HepG2 (cell line): ENCODE measurements at regions not wholly inside any gene's neighbourhood (a gene's known extent, or its start where the extent isn't known, plus 50 kb on each side); places are given as distances from the start of the nearest gene placed in this dataset.

Source experiments
- ATAC-seq: fragments of 200-7000 bp; cut with Tn5 transposase; 3 replicates; pipeline ENCODE4 v1.9.1; 2020; ENCODE audit warnings: mild to moderate bottlenecking, moderate library complexity
- BruUV-seq: library from RNA; stranded (reverse); fragments of 400-500 nt; replicated peaks from 2 replicates; lab custom pipeline; 2021; lab: Mats Ljungman, UMichigan
- CTCF ChIA-PET: fragments of 300-600 bp; formaldehyde crosslinking; extraction: SDS; loops from one replicate; lab custom pipeline; 2021; ENCODE audit warnings: low total read pairs, inconsistent platforms, low intra/inter-chr PET ratio; lab: Yijun Ruan, JAX
- POLR2A ChIA-PET: fragments of 350-600 bp; sonication (Branson Sonifier 250); formaldehyde crosslinking; loops from one replicate; lab custom pipeline; 2020; ENCODE audit warnings: antibody characterized with exemption, inconsistent platforms; lab: Yijun Ruan, JAX
- DNase-seq: peaks from one replicate; pipeline ENCODE4 v3.0.0-alpha.2; 2015; ENCODE audit warnings: low spot score
- FAIRE-seq: peaks from 3 replicates; lab custom pipeline; 2011; peaks lifted over from hg19 to GRCh38; lab: Jason Lieb, UNC
- H2AFZ ChIP-seq: one replicate; pipeline ENCODE4 v1.6.1; 2011; ENCODE audit warnings: low read length, inconsistent platforms
- H3K27ac ChIP-seq: fragments of 300-600 bp; 3 replicates; pipeline ENCODE4 v1.8.0; 2011; ENCODE audit warnings: mixed run types, mild to moderate bottlenecking, mixed read lengths, low read length, inconsistent platforms; ENCODE audit not compliant: insufficient read depth; ENCODE audit errors: extremely low read length
- H3K27me3 ChIP-seq, 2 experiments: fragments of 200-600 bp in 1 of 2; 2 replicates in 1 of 2; 3 replicates in 1 of 2; pipeline versions ENCODE4 v1.6.0 to v1.8.0; 2011; ENCODE audit warnings: low read length in 2 of 2, mild to moderate bottlenecking in 2 of 2, moderate library complexity in 2 of 2, inconsistent platforms in 1 of 2; ENCODE audit not compliant: insufficient read depth in 2 of 2, control insufficient read depth in 1 of 2
- H3K36me3 ChIP-seq, 2 experiments: fragments of 200-600 bp in 1 of 2; replicated peaks in 1 of 2; 2 replicates in 1 of 2; 3 replicates in 1 of 2; pipeline versions ENCODE4 v1.5.1 to v1.8.0; 2011; ENCODE audit warnings: low read length in 2 of 2, inconsistent platforms in 1 of 2; ENCODE audit not compliant: insufficient read depth in 2 of 2, control insufficient read depth in 1 of 2
- H3K4me1 ChIP-seq: 2 replicates; pipeline ENCODE4 v1.5.1; 2012; ENCODE audit warnings: low read length, inconsistent platforms; ENCODE audit not compliant: insufficient read depth
- H3K4me2 ChIP-seq: 2 replicates; pipeline ENCODE4 v1.6.0; 2011; ENCODE audit warnings: low read depth, low read length, inconsistent platforms
- H3K4me3 ChIP-seq, 3 experiments: fragments of 200-600 bp in 1 of 3; sonication (generic), shearing (Covaris generic) in 1 of 3; replicated peaks in 1 of 3; 2 replicates each; pipeline ENCODE4 v1.5.1; 2011 to 2016; ENCODE audit warnings: low read length in 3 of 3, inconsistent platforms in 2 of 3, low read depth in 2 of 3, mild to moderate bottlenecking in 2 of 3, control low read depth in 1 of 3, mixed read lengths in 1 of 3; ENCODE audit not compliant: insufficient read depth in 1 of 3
- H3K79me2 ChIP-seq: one replicate; pipeline ENCODE4 v1.6.1; 2011; ENCODE audit warnings: low read length, inconsistent platforms; ENCODE audit not compliant: insufficient read depth
- H3K9ac ChIP-seq: 2 replicates; pipeline ENCODE4 v1.6.0; 2011; ENCODE audit warnings: mild to moderate bottlenecking, low read depth, low read length, inconsistent platforms; ENCODE audit not compliant: insufficient read depth
- H3K9me3 ChIP-seq: 2 replicates; pipeline ENCODE4 v1.5.1; 2012; ENCODE audit warnings: mild to moderate bottlenecking, low read length
- H4K20me1 ChIP-seq: 2 replicates; pipeline ENCODE4 v1.6.0; 2011; ENCODE audit warnings: inconsistent platforms, mild to moderate bottlenecking, low read length, moderate library complexity; ENCODE audit not compliant: insufficient read depth
- ATRX ChIP-seq: sonication (generic); formaldehyde crosslinking; IDR thresholded peaks from 2 replicates; pipeline ENCODE4 v1.4.0; 2020; ENCODE audit warnings: missing genetic modification reagents, borderline replicate concordance
- ESRRA ChIP-seq: sonication (generic); formaldehyde crosslinking; IDR thresholded peaks from 2 replicates; pipeline ENCODE4 v1.5.1; 2020; ENCODE audit warnings: mild to moderate bottlenecking, low read depth, missing genetic modification reagents
- HOXA5 ChIP-seq: sonication (generic); formaldehyde crosslinking; IDR thresholded peaks from 2 replicates; pipeline ENCODE4 v1.4.0; 2020; ENCODE audit warnings: missing genetic modification reagents
- ISL2 ChIP-seq: sonication (generic); formaldehyde crosslinking; IDR thresholded peaks from 2 replicates; pipeline ENCODE4 v1.5.0; 2020; ENCODE audit warnings: missing genetic modification reagents
- MEF2D ChIP-seq: sonication (generic); formaldehyde crosslinking; IDR thresholded peaks from 2 replicates; pipeline ENCODE4 v1.5.1; 2020; ENCODE audit warnings: mild to moderate bottlenecking, missing genetic modification reagents
- NFE2 ChIP-seq: sonication (generic); formaldehyde crosslinking; IDR thresholded peaks from 2 replicates; pipeline ENCODE4 v1.4.0; 2020; ENCODE audit warnings: missing genetic modification reagents
- POGZ ChIP-seq: sonication (generic); formaldehyde crosslinking; IDR thresholded peaks from 2 replicates; pipeline ENCODE4 v1.4.0; 2020; ENCODE audit warnings: mild to moderate bottlenecking, missing genetic modification reagents
- SMAD1 ChIP-seq: sonication (generic); formaldehyde crosslinking; IDR thresholded peaks from 2 replicates; pipeline ENCODE4 v1.4.0; 2020; ENCODE audit warnings: missing genetic modification reagents, low read depth, mild to moderate bottlenecking, borderline replicate concordance
- SP140L ChIP-seq: sonication (generic); formaldehyde crosslinking; IDR thresholded peaks from 2 replicates; pipeline ENCODE4 v1.4.0; 2020; ENCODE audit warnings: missing genetic modification reagents, borderline replicate concordance
- ZNF496 ChIP-seq: sonication (generic); formaldehyde crosslinking; IDR thresholded peaks from 2 replicates; pipeline ENCODE4 v1.8.1; 2023; ENCODE audit warnings: mild to moderate bottlenecking, moderate library complexity, missing genetic modification reagents; ENCODE audit not compliant: insufficient replicate concordance
- WGBS: methylation state at CpG from one replicate; pipeline ENCODE4 v1.1.6; 2017; ENCODE audit warnings: low lambda C conversion rate; 5-methylcytosine and 5-hydroxymethylcytosine counted together
- in situ Hi-C: cut with HindIII; loops from 2 replicates; pipeline ENCODE4 v1.10.0; 2017; ENCODE audit warnings: low pct_unique_long_range_greater_than_20kb; ENCODE audit not compliant: extremely low pct_ligation_motif_present
- intact Hi-C: fragments of 100-400 bp; cut with micrococcal nuclease; formaldehyde crosslinking; loops from one replicate; pipeline ENCODE4 v1.10.0; 2022; ENCODE audit not compliant: unreplicated experiment

DNA sequence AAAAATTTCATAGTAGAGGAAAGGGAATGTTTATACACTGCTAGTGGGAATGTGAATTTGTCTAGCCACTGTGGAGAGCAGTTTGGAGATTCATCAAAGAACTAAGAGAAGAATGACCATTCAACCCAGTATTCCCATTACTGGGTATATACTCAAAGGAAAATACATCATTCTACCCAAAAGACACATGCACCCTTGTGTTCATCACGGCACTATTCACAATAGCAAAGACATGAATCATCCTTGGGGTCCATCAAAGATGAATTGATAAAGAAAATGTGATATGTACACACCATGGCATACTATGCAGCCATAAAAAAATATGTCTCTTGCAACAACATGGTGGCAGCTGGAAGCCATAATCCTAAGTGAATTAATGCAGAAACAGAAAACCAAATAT lies 825.7 kb downstream of the TNS3 start:
- Histone ChIP-seq H3K27ac (no peak overlapping the region), H3K4me2 (no peak overlapping the region), H3K4me1 (no peaks in the 10 kb centered on the region), H3K79me2 (no peaks in the 10 kb centered on the region), H3K36me3 (no peaks in the 10 kb centered on the region), H3K27me3 (no peaks in the 10 kb centered on the region)
- CTCF ChIA-PET = no interaction called here
- no TSS peak for BruUV-seq
- ATAC-seq = no peak
- intact Hi-C loops = no loop called here
- POLR2A ChIA-PET = no interaction called here
- no peak for TF ChIP-seq POGZ
- TF ChIP-seq ATRX = no peak
- no peak for TF ChIP-seq HOXA5 (CRISPR knock-in tag)
- no peak for TF ChIP-seq ZNF496
- TF ChIP-seq MEF2D (CRISPR knock-in tag) = no peak
- TF ChIP-seq NFE2 (CRISPR knock-in tag) = no peak
- TF ChIP-seq ESRRA = no peak
- TF ChIP-seq SP140L (CRISPR knock-in tag) = no peak
- TF ChIP-seq, all 625 proteins: peak for 0
- H3K9me3 ChIP-seq = no peaks in the 10 kb centered on the region
- H3K9ac ChIP-seq = no peak overlapping the region
- FAIRE-seq (no peak), DNase-seq (no peak)
- H4K20me1 ChIP-seq = no peaks in the 10 kb centered on the region
- no peak overlapping the region for H3K4me3 ChIP-seq
- H2AFZ ChIP-seq = no peak overlapping the region
- 0% methylated on average over 1 of the region's 1 CpG for WGBS
- in situ Hi-C loops = no loop called here

GRCh38 chr7:46755120-46756034 lies 826.5 kb downstream of the TNS3 start:
- no TSS peak for BruUV-seq
- no peak overlapping the region for H3K4me3 ChIP-seq
- H3K36me3 ChIP-seq = no peaks in the 10 kb centered on the region
- H3K4me1 ChIP-seq = no peaks in the 10 kb centered on the region
- FAIRE-seq (no peak), DNase-seq (no peak), ATAC-seq (no peak)
- TF ChIP-seq ISL2 (CRISPR knock-in tag) (no peak), SMAD1 (CRISPR knock-in tag) (no peak)
- no peak overlapping the region for H2AFZ ChIP-seq
- in situ Hi-C loops (no loop called here), intact Hi-C loops (no loop called here)
- H3K79me2 ChIP-seq = no peaks in the 10 kb centered on the region
- WGBS = 48% methylated on average over 5 of the region's 5 CpGs
- H3K9ac ChIP-seq = no peak overlapping the region
- CTCF ChIA-PET = no interaction called here
- H3K4me2 ChIP-seq = no peak overlapping the region
- H3K27me3 ChIP-seq = no peaks in the 10 kb centered on the region
- H4K20me1 ChIP-seq = no peaks in the 10 kb centered on the region
- POLR2A ChIA-PET = no interaction called here
- no peak overlapping the region for H3K27ac ChIP-seq
- no peaks in the 10 kb centered on the region for H3K9me3 ChIP-seq
